Activated CD4-positive, alpha-beta T cell treated with anti-CD3 and anti-CD28 coated beads, Interleukin-2, amount 50 U/mL, for 16 hours (primary cell): ENCODE measurements at regions not wholly inside any gene's neighbourhood (a gene's known extent, or its start where the extent isn't known, plus 50 kb on each side); places are given as distances from the start of the nearest gene placed in this dataset.
"Not testable (repeated sequence)": the region's sequence is repeated elsewhere in the genome, so short reads cannot be mapped to it uniquely, and the experiment has no call there.

ENCODE experiments used
- DNase-seq: peaks from one replicate; pipeline ENCODE4 v3.0.0-alpha.2; 2020

GRCh38 chr5:19143935-19144334 lies 844.1 kb downstream of the CDH18 start:
- DNase-seq: no peak

GRCh38 chr5:19169426-19169825 lies 818.6 kb downstream of the CDH18 start:
- DNase-seq: no peak

GRCh38 chr5:19172926-19173470 lies 815.0 kb downstream of the CDH18 start:
- no peak for DNase-seq

- no peak for DNase-seq
These were observed 812.0 kb downstream of the CDH18 start for GRCh38 chr5:19175776-19176570.

- DNase-seq: no peak
These were observed 808.4 kb downstream of the CDH18 start for GRCh38 chr5:19179571-19179970.

- DNase-seq: no peak
These were observed 798.8 kb downstream of the CDH18 start for GRCh38 chr5:19189176-19189575.

- no peak for DNase-seq
These were observed 794.4 kb downstream of the CDH18 start for GRCh38 chr5:19193631-19194030.

GRCh38 chr5:19196631-19197030 lies 791.4 kb downstream of the CDH18 start:
- no peak for DNase-seq

GRCh38 chr5:19200251-19200650 lies 787.7 kb downstream of the CDH18 start:
- DNase-seq: no peak

- DNase-seq: no peak
These were observed 779.6 kb downstream of the CDH18 start for GRCh38 chr5:19208397-19208796.

GRCh38 chr5:19210886-19211285 lies 777.1 kb downstream of the CDH18 start:
- no peak for DNase-seq

- DNase-seq: no peak
These were observed 758.7 kb downstream of the CDH18 start for GRCh38 chr5:19229179-19229835.

GRCh38 chr5:19233573-19233972 lies 754.4 kb downstream of the CDH18 start:
- DNase-seq: no peak

- DNase-seq: no peak
These were observed 752.9 kb downstream of the CDH18 start for GRCh38 chr5:19235101-19235584.

GRCh38 chr5:19240170-19240569 lies 747.8 kb downstream of the CDH18 start:
- no peak for DNase-seq

GRCh38 chr5:19241690-19242089 lies 746.3 kb downstream of the CDH18 start:
- no peak for DNase-seq

- DNase-seq: not testable (repeated sequence)
These were observed 741.8 kb downstream of the CDH18 start for GRCh38 chr5:19246191-19246590.

GRCh38 chr5:19247302-19247701 lies 740.7 kb downstream of the CDH18 start:
- DNase-seq: no peak

GRCh38 chr5:19256036-19256435 lies 732.0 kb downstream of the CDH18 start:
- DNase-seq: no peak

- DNase-seq: no peak
These were observed 729.3 kb downstream of the CDH18 start for GRCh38 chr5:19258686-19259085.

GRCh38 chr5:19261879-19262278 lies 726.1 kb downstream of the CDH18 start:
- no peak for DNase-seq

GRCh38 chr5:19264821-19265220 lies 723.2 kb downstream of the CDH18 start:
- no peak for DNase-seq

- DNase-seq: no peak
These were observed 721.2 kb downstream of the CDH18 start for GRCh38 chr5:19266791-19267190.

GRCh38 chr5:19270153-19270552 lies 717.8 kb downstream of the CDH18 start:
- no peak for DNase-seq
